Natural killer cell treated with Interleukin-12 subunit alpha and Interleukin-12 subunit beta and Interleukin-15 and Interleukin-18, amount 100 ng/mL, for 72 hours (primary cell): ENCODE measurements at regions not wholly inside any gene's neighbourhood (a gene's known extent, or its start where the extent isn't known, plus 50 kb on each side); places are given as distances from the start of the nearest gene placed in this dataset.
"Not testable (repeated sequence)": the region's sequence is repeated elsewhere in the genome, so short reads cannot be mapped to it uniquely, and the experiment has no call there.

ENCODE experiments used
- ATAC-seq, 2 donors: fragments of 150-1000 bp; cut with Tn5 transposase in 1 of 2; sonication (Bioruptor Pico), chemical (Tn5 transposase) in 1 of 2; 2 replicates each; pipeline ENCODE4 v1.10.0; 2021
- DNase-seq: peaks from one replicate; pipeline ENCODE4 v3.0.0; 2022; ENCODE audit warnings: low spot score
- H3K27ac Mint-ChIP-seq, 2 donors: 1 replicate in 1 of 2; 2 replicates in 1 of 2; pipeline ENCODE4 v1.8.0; 2022; ENCODE audit warnings: mixed read lengths in 2 of 2, mild to moderate bottlenecking in 1 of 2, moderate library complexity in 1 of 2
- H3K27me3 Mint-ChIP-seq, 2 donors: 1 replicate in 1 of 2; 2 replicates in 1 of 2; pipeline ENCODE4 v1.8.0; 2022; ENCODE audit warnings: mixed read lengths in 2 of 2
- H3K36me3 Mint-ChIP-seq: one replicate; pipeline ENCODE4 v1.8.0; 2022; ENCODE audit warnings: mixed read lengths
- H3K4me1 Mint-ChIP-seq, 2 donors: 1 replicate in 1 of 2; 2 replicates in 1 of 2; pipeline ENCODE4 v1.8.0; 2022; ENCODE audit warnings: low read depth in 2 of 2, mixed read lengths in 2 of 2, mild to moderate bottlenecking in 1 of 2
- H3K4me3 Mint-ChIP-seq: one replicate; pipeline ENCODE4 v1.8.0; 2022; ENCODE audit warnings: mixed read lengths
- H3K9me3 Mint-ChIP-seq: 2 replicates; pipeline ENCODE4 v1.8.0; 2022; ENCODE audit warnings: mixed read lengths

GRCh38 chr13:78121001-78121400 is 202.4 kb upstream of the EDNRB start:
- Mint-ChIP-seq H3K9me3 (no peaks in the 10 kb centered on the region), H3K27me3 (peaks cover 5 to 30% of the 10 kb centered on the region in 2 donors), H3K27ac (no peak overlapping the region), H3K4me1 (no peaks in the 10 kb centered on the region), H3K36me3 (no peaks in the 10 kb centered on the region), H3K4me3 (no peak overlapping the region)
- ATAC-seq = no peak
- DNase-seq = no peak

GRCh38 chr13:78120144-78120543 is 201.5 kb upstream of the EDNRB start:
- H3K4me3 Mint-ChIP-seq, ATAC-seq, H3K4me1 Mint-ChIP-seq, H3K27ac Mint-ChIP-seq, H3K36me3 Mint-ChIP-seq, H3K9me3 Mint-ChIP-seq, DNase-seq: not testable (repeated sequence)
- peaks cover 5 to 29% of the 10 kb centered on the region in 2 donors for H3K27me3 Mint-ChIP-seq

- not testable (repeated sequence) for H3K27ac Mint-ChIP-seq, DNase-seq, H3K4me1 Mint-ChIP-seq, ATAC-seq, H3K4me3 Mint-ChIP-seq
- peaks cover 16% of the 10 kb centered on the region for H3K36me3 Mint-ChIP-seq
- H3K27me3 Mint-ChIP-seq = peaks cover 0 to 23% of the 10 kb centered on the region in 2 donors
- H3K9me3 Mint-ChIP-seq = peaks cover 10% of the 10 kb centered on the region
Measured at GRCh38 chr13:78117070-78117469, 198.4 kb upstream of the EDNRB start.

- H3K9me3 Mint-ChIP-seq = no peaks in the 10 kb centered on the region
- H3K27ac Mint-ChIP-seq = no peak overlapping the region
- no peak for DNase-seq
- H3K4me3 Mint-ChIP-seq = no peak overlapping the region
- no peaks in the 10 kb centered on the region for H3K4me1 Mint-ChIP-seq
- ATAC-seq = no peak
- H3K27me3 Mint-ChIP-seq = peaks cover 0 to 8% of the 10 kb centered on the region in 2 donors
- H3K36me3 Mint-ChIP-seq = no peaks in the 10 kb centered on the region
Measured at GRCh38 chr13:78105656-78106055, 187.0 kb upstream of the EDNRB start.

GRCh38 chr13:78103936-78104335 is 185.3 kb upstream of the EDNRB start:
- H3K4me3 Mint-ChIP-seq = no peak overlapping the region
- DNase-seq = no peak
- no peak for ATAC-seq
- H3K27ac Mint-ChIP-seq = no peak overlapping the region
- no peaks in the 10 kb centered on the region for H3K36me3 Mint-ChIP-seq
- no peaks in the 10 kb centered on the region for H3K4me1 Mint-ChIP-seq
- H3K9me3 Mint-ChIP-seq = no peaks in the 10 kb centered on the region
- H3K27me3 Mint-ChIP-seq = peaks cover 0 to 7% of the 10 kb centered on the region in 2 donors

- Mint-ChIP-seq H3K36me3 (no peaks in the 10 kb centered on the region), H3K9me3 (no peaks in the 10 kb centered on the region), H3K27ac (no peak overlapping the region), H3K4me3 (no peak overlapping the region), H3K27me3 (peaks cover 0 to 2% of the 10 kb centered on the region in 2 donors), H3K4me1 (no peaks in the 10 kb centered on the region)
- ATAC-seq (no peak), DNase-seq (no peak)
Measured at GRCh38 chr13:78102741-78103140, 184.1 kb upstream of the EDNRB start.

- Mint-ChIP-seq H3K4me3 (no peak overlapping the region), H3K9me3 (no peaks in the 10 kb centered on the region), H3K36me3 (no peaks in the 10 kb centered on the region), H3K27me3 (peaks cover 3 to 7% of the 10 kb centered on the region in 2 donors), H3K4me1 (no peaks in the 10 kb centered on the region), H3K27ac (no peak overlapping the region)
- ATAC-seq = no peak
- DNase-seq = no peak
Measured at GRCh38 chr13:78102121-78102677, 183.6 kb upstream of the EDNRB start.

DNA sequence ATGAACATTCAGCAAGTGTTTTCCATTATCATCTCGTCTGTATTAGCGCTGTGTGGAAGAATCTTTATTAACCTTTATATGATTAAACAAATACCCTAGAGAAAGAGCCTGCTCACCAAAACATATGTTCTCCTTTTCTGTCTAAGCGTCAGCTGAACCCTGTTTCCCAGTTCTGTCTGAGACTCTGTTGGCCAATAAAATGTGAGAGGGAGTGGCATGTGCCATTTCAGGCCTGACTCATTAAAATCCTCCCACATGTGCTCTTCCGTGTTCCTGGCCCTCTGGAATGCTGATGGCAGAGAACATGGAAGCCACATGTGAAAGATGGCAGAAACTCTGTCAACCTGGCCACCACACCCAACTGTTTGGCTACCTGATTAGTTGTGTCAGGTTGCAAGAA is 181.9 kb upstream of the EDNRB start:
- Mint-ChIP-seq H3K27ac (no peak overlapping the region), H3K36me3 (no peaks in the 10 kb centered on the region), H3K4me1 (no peaks in the 10 kb centered on the region), H3K27me3 (peaks cover 6 to 13% of the 10 kb centered on the region in 2 donors), H3K9me3 (no peaks in the 10 kb centered on the region), H3K4me3 (no peak overlapping the region)
- DNase-seq (no peak), ATAC-seq (no peak)

GRCh38 chr13:78098249-78098648 is 179.6 kb upstream of the EDNRB start:
- no peaks in the 10 kb centered on the region for H3K4me1 Mint-ChIP-seq

GRCh38 chr13:78096221-78096620 is 177.6 kb upstream of the EDNRB start:
- no peaks in the 10 kb centered on the region for H3K36me3 Mint-ChIP-seq
- no peak for ATAC-seq
- peaks cover 7 to 17% of the 10 kb centered on the region in 2 donors for H3K27me3 Mint-ChIP-seq
- no peaks in the 10 kb centered on the region for H3K9me3 Mint-ChIP-seq
- no peak for DNase-seq
- no peaks in the 10 kb centered on the region for H3K4me1 Mint-ChIP-seq
- no peak overlapping the region for H3K4me3 Mint-ChIP-seq
- no peak overlapping the region for H3K27ac Mint-ChIP-seq

More at GRCh38 chr13:78098249-78098648, 179.6 kb upstream of the EDNRB start:
- Mint-ChIP-seq H3K27me3 (peaks cover 6 to 13% of the 10 kb centered on the region in 2 donors), H3K4me3 (no peak overlapping the region), H3K27ac (no peak overlapping the region), H3K9me3 (no peaks in the 10 kb centered on the region), H3K36me3 (no peaks in the 10 kb centered on the region)
- DNase-seq (no peak), ATAC-seq (no peak)

GRCh38 chr13:78087966-78088678 is 169.5 kb upstream of the EDNRB start:
- Mint-ChIP-seq H3K4me3 (no peak overlapping the region), H3K4me1 (peaks cover 0 to 9% of the 10 kb centered on the region in 2 donors), H3K27me3 (peaks cover 13 to 21% of the 10 kb centered on the region in 2 donors), H3K9me3 (peaks cover 5% of the 10 kb centered on the region), H3K36me3 (peaks cover 3% of the 10 kb centered on the region), H3K27ac (no peak overlapping the region)
- ATAC-seq (no peak), DNase-seq (no peak)

- Mint-ChIP-seq H3K27ac (no peak overlapping the region), H3K36me3 (peaks cover 12% of the 10 kb centered on the region), H3K27me3 (peaks cover 9 to 12% of the 10 kb centered on the region in 2 donors), H3K9me3 (peaks cover 11% of the 10 kb centered on the region), H3K4me3 (no peak overlapping the region), H3K4me1 (peaks cover 0 to 9% of the 10 kb centered on the region in 2 donors)
- no peak for DNase-seq
- no peak for ATAC-seq
Measured at GRCh38 chr13:78085434-78086225, 167.0 kb upstream of the EDNRB start.

DNA sequence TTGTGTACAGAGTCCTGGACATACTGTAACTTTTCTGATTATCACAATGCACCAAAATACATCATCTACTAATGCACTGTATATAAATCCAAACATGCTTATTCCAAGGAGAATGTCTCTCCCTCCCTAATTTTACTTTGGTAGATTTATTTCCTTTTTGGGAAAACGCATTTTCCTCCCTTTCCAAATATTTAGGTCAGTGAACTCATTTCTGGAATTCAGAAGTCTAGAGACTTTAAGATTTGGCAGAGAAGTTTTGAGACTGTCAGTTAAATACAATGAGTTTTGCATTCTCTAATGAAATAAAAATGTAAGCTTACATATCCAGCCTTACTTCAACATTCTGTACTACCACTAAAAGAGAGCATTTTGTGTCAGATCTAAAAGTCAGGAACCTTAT is 165.8 kb upstream of the EDNRB start:
- Mint-ChIP-seq H3K27me3 (peaks cover 7 to 9% of the 10 kb centered on the region in 2 donors), H3K27ac (no peak overlapping the region), H3K4me1 (peaks cover 0 to 9% of the 10 kb centered on the region in 2 donors), H3K9me3 (peaks cover 10% of the 10 kb centered on the region), H3K4me3 (no peak overlapping the region), H3K36me3 (peaks cover 12% of the 10 kb centered on the region)
- DNase-seq (no peak), ATAC-seq (no peak)

DNA sequence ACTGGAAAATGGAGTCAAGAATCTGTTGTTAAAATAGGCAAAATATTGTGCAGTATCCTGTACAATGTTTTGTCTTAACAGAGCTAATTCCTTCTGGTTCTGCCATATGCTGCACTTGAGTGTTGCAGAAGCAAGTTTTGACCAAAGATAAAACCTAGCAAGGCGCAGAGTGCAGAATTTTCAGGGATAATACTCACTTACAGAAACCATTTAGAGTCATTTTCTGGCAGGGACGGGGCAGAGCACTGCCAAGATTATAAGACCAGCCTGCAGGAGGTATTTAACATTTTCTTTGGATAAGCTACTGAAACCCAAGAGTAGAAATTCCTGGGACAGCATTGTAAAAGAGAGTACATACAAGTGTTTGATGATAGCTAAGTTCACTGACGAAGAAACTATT is 159.5 kb upstream of the EDNRB start:
- peaks cover 10% of the 10 kb centered on the region for H3K36me3 Mint-ChIP-seq
- no peak overlapping the region for H3K27ac Mint-ChIP-seq
- no peak for ATAC-seq
- no peak for DNase-seq
- H3K4me3 Mint-ChIP-seq = no peak overlapping the region
- peaks cover 15% of the 10 kb centered on the region for H3K9me3 Mint-ChIP-seq
- H3K27me3 Mint-ChIP-seq = peaks cover 4 to 16% of the 10 kb centered on the region in 2 donors
- no peaks in the 10 kb centered on the region for H3K4me1 Mint-ChIP-seq
